CD14-positive monocyte (primary cell): ENCODE measurements at regions not wholly inside any gene's neighbourhood (a gene's known extent, or its start where the extent isn't known, plus 50 kb on each side); places are given as distances from the start of the nearest gene placed in this dataset.

Experiments
- DNase-seq, 3 donors: peaks; one replicate each; pipeline ENCODE4 v3.0.0-alpha.2; 2011 to 2022
- H2AFZ ChIP-seq: 2 replicates; pipeline ENCODE4 v1.6.0; 2012; ENCODE audit warnings: mild to moderate bottlenecking, low read depth, low read length, inconsistent platforms; ENCODE audit not compliant: insufficient read depth, poor library complexity, severe bottlenecking
- H3K27ac ChIP-seq, 2 donors: 1 replicate in 1 of 2; 2 replicates in 1 of 2; pipeline ENCODE4 v1.5.1; 2012 to 2013; ENCODE audit warnings: low read length in 2 of 2, control low read depth in 1 of 2, inconsistent platforms in 1 of 2, low read depth in 1 of 2, mild to moderate bottlenecking in 1 of 2
- H3K27me3 ChIP-seq, 2 donors: one replicate each; pipeline versions ENCODE4 v1.6.0 to v1.6.1; 2011 to 2013; ENCODE audit warnings: low read length in 2 of 2; ENCODE audit not compliant: control insufficient read depth in 2 of 2, insufficient read depth in 2 of 2
- H3K36me3 ChIP-seq, 2 donors: replicated peaks in 1 of 2; 1 replicate in 1 of 2; 2 replicates in 1 of 2; pipeline versions ENCODE4 v1.5.1 to v1.6.1; 2012 to 2013; ENCODE audit warnings: low read length in 2 of 2, control low read depth in 1 of 2, inconsistent platforms in 1 of 2, mild to moderate bottlenecking in 1 of 2; ENCODE audit not compliant: insufficient read depth in 2 of 2, control insufficient read depth in 1 of 2
- H3K4me1 ChIP-seq, 2 donors: 1 replicate in 1 of 2; 2 replicates in 1 of 2; pipeline versions ENCODE4 v1.5.1 to v1.6.1; 2012 to 2013; ENCODE audit warnings: low read length in 2 of 2, control low read depth in 1 of 2, inconsistent platforms in 1 of 2, mild to moderate bottlenecking in 1 of 2, moderate library complexity in 1 of 2; ENCODE audit not compliant: insufficient read depth in 2 of 2, control insufficient read depth in 1 of 2
- H3K4me2 ChIP-seq: replicated peaks from 2 replicates; pipeline ENCODE3; 2012; ENCODE audit warnings: low read length, moderate library complexity, mild to moderate bottlenecking; ENCODE audit not compliant: poor library complexity, severe bottlenecking; ENCODE audit errors: extremely low read depth
- H3K4me3 ChIP-seq, 3 experiments: fragments of 200-600 bp in 1 of 3; sonication (generic) in 1 of 3; replicated peaks in 1 of 3; 1 replicate in 2 of 3; 2 replicates in 1 of 3; pipeline ENCODE4 v1.5.1; 2011 to 2013; ENCODE audit warnings: low read length in 3 of 3, mild to moderate bottlenecking in 3 of 3, control low read depth in 2 of 3, low read depth in 2 of 3, inconsistent platforms in 1 of 3, moderate library complexity in 1 of 3
- H3K79me2 ChIP-seq: 2 replicates; pipeline ENCODE4 v1.6.0; 2012; ENCODE audit warnings: mild to moderate bottlenecking, control low read depth, inconsistent platforms, low read length, moderate library complexity; ENCODE audit not compliant: insufficient read depth
- H3K9ac ChIP-seq: 2 replicates; pipeline ENCODE4 v1.6.0; 2017; ENCODE audit warnings: low read length, mild to moderate bottlenecking; ENCODE audit not compliant: insufficient read depth, poor library complexity, severe bottlenecking
- H3K9me3 ChIP-seq, 2 donors: replicated peaks in 1 of 2; 1 replicate in 1 of 2; 2 replicates in 1 of 2; pipeline versions ENCODE4 v1.5.1 to v1.6.1; 2012 to 2013; ENCODE audit warnings: low read length in 2 of 2, control low read depth in 1 of 2; ENCODE audit not compliant: control insufficient read depth in 1 of 2, insufficient read depth in 1 of 2
- H4K20me1 ChIP-seq: 2 replicates; pipeline ENCODE4 v1.6.0; 2012; ENCODE audit warnings: mild to moderate bottlenecking, low read length, control low read depth, moderate library complexity; ENCODE audit not compliant: insufficient read depth
- H3K27ac Mint-ChIP-seq, 7 donors: one replicate each; pipeline ENCODE4 v1.8.0; 2020; ENCODE audit warnings: mild to moderate bottlenecking in 7 of 7, mixed read lengths in 7 of 7, moderate library complexity in 6 of 7, inconsistent platforms in 2 of 7
- H3K27me3 Mint-ChIP-seq, 3 donors: one replicate each; pipeline ENCODE4 v1.8.0; 2021 to 2022; ENCODE audit warnings: low read depth in 3 of 3, mild to moderate bottlenecking in 3 of 3, mixed read lengths in 3 of 3, moderate library complexity in 3 of 3, inconsistent platforms in 1 of 3
- H3K36me3 Mint-ChIP-seq, 2 donors: one replicate each; pipeline ENCODE4 v1.8.0; 2020; ENCODE audit warnings: mixed read lengths in 2 of 2, inconsistent platforms in 1 of 2, mild to moderate bottlenecking in 1 of 2
- H3K4me1 Mint-ChIP-seq: one replicate; pipeline ENCODE4 v1.8.0; 2020; ENCODE audit warnings: mild to moderate bottlenecking, mixed read lengths
- H3K4me3 Mint-ChIP-seq, 2 donors: one replicate each; pipeline ENCODE4 v1.8.0; 2020; ENCODE audit warnings: mild to moderate bottlenecking in 2 of 2, mixed read lengths in 2 of 2, moderate library complexity in 1 of 2
- H3K9me3 Mint-ChIP-seq, 7 donors: one replicate each; pipeline ENCODE4 v1.8.0; 2020 to 2022; ENCODE audit warnings: mixed read lengths in 7 of 7, mild to moderate bottlenecking in 6 of 7, moderate library complexity in 6 of 7, inconsistent platforms in 2 of 7
- WGBS: methylation state at CpG from one replicate; pipeline ENCODE4 v1.1.5; 2013; ENCODE audit warnings: missing lambda C conversion rate; ENCODE audit not compliant: insufficient coverage; 5-methylcytosine and 5-hydroxymethylcytosine counted together
- intact Hi-C, 2 donors: fragments of 100-400 bp; cut with micrococcal nuclease; formaldehyde crosslinking; loops; one replicate each; pipeline versions ENCODE4 v1.15.0 to v1.15.1; 2023
- TF ChIP-seq, protein P1 (sequence below): fragments of 200-600 bp; IDR thresholded peaks from one replicate; pipeline ENCODE4 v1.8.0; 2022; ENCODE audit warnings: antibody characterized with exemption, mild to moderate bottlenecking

DNA sequence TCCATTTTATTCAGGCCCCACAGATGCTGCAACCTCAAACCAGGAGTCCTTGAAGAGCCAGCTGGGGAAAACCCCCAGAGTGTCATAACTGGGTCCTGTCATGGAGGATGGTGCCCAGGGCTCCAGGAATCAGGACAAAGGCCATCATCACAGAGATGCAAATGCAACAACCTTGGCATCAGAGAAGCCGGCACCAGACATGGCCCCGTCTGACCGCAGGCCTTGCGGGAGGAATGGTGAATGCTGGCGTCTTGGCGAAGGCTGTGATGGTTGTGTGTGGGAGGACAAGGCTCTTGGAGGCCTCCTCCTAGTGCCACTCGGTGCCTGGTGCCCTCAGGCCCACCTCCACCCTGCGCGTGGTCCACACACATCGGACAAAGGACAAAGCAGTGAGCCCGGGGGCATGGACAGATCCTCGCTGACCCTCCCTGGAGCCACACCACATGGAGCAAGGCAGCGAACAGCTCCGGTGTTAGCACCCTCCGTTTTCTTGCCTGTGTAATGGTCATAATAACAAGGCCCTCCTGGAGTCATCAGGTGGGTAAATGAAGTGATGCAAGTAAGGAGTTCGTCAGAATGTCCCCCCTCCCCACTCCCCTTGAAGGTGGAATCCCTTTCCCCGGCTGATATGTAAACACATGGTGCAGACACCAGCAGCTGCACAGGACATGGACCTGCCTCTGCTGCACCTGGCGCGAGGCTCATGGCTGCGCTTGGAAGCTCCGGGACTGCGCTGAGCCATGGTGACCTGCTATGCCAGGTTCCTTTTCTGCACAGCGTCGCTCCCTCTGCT lies 380.7 kb downstream of the IRX2 start:
- Histone ChIP-seq H3K27ac (no peak overlapping the region), H3K79me2 (no peaks in the 10 kb centered on the region), H3K9me3 (peaks cover 37 to 74% of the 10 kb centered on the region in 2 donors), H3K27me3 (no peaks in the 10 kb centered on the region), H3K36me3 (no peaks in the 10 kb centered on the region), H3K9ac (no peak overlapping the region), H3K4me2 (no peak overlapping the region), H3K4me1 (no peaks in the 10 kb centered on the region), H3K4me3 (no peak overlapping the region), H4K20me1 (no peaks in the 10 kb centered on the region), H2AFZ (no peak overlapping the region)
- Mint-ChIP-seq H3K27ac (no peak overlapping the region), H3K27me3 (peaks cover 0 to 2% (median 2%) of the 10 kb centered on the region in 3 donors), H3K4me1 (no peaks in the 10 kb centered on the region), H3K4me3 (no peak overlapping the region), H3K36me3 (no peaks in the 10 kb centered on the region), H3K9me3 (peaks cover 15 to 39% (median 30%) of the 10 kb centered on the region in 7 donors)
- TF ChIP-seq, protein P1, sequence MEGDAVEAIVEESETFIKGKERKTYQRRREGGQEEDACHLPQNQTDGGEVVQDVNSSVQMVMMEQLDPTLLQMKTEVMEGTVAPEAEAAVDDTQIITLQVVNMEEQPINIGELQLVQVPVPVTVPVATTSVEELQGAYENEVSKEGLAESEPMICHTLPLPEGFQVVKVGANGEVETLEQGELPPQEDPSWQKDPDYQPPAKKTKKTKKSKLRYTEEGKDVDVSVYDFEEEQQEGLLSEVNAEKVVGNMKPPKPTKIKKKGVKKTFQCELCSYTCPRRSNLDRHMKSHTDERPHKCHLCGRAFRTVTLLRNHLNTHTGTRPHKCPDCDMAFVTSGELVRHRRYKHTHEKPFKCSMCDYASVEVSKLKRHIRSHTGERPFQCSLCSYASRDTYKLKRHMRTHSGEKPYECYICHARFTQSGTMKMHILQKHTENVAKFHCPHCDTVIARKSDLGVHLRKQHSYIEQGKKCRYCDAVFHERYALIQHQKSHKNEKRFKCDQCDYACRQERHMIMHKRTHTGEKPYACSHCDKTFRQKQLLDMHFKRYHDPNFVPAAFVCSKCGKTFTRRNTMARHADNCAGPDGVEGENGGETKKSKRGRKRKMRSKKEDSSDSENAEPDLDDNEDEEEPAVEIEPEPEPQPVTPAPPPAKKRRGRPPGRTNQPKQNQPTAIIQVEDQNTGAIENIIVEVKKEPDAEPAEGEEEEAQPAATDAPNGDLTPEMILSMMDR, result no peak
- intact Hi-C loops, result no loop called here
- 95% methylated on average over 18 of the region's 24 CpGs for WGBS
- no peak for DNase-seq

DNA sequence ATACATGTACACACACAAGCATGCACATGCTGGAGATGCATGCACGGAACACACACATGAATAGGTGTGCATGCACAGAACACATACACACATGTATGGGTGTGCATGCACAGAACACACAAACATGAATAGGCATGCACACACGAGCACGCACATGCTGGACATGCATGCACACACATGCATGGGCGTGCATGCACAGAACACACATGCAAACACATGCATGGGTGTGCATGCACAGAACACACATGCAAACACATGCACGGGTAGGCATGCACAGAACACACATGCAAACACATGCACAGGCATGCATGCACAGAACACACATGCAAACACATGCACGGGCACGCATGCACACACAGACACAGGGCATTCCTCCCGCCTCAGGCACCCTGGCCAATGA lies 382.3 kb downstream of the IRX2 start:
- WGBS, result 95% methylated on average over 8 of the region's 8 CpGs
- Histone ChIP-seq H3K4me3 (no peak overlapping the region), H3K9me3 (peaks cover 48 to 72% of the 10 kb centered on the region in 2 donors), H2AFZ (no peak overlapping the region), H3K79me2 (no peaks in the 10 kb centered on the region), H3K4me2 (no peak overlapping the region), H3K27me3 (no peaks in the 10 kb centered on the region), H3K9ac (no peak overlapping the region), H3K4me1 (no peaks in the 10 kb centered on the region), H3K27ac (no peak overlapping the region), H3K36me3 (no peaks in the 10 kb centered on the region), H4K20me1 (no peaks in the 10 kb centered on the region)
- intact Hi-C loops, result no loop called here
- TF ChIP-seq, protein P1, result no peak
- no peak for DNase-seq
- Mint-ChIP-seq H3K9me3 (peaks cover 17 to 47% (median 26%) of the 10 kb centered on the region in 7 donors), H3K27ac (no peak overlapping the region), H3K27me3 (peaks cover 0 to 2% (median 2%) of the 10 kb centered on the region in 3 donors), H3K36me3 (no peaks in the 10 kb centered on the region), H3K4me1 (no peaks in the 10 kb centered on the region), H3K4me3 (no peak overlapping the region)
